Gastroesophageal sphincter (tissue), 4 donors: ENCODE measurements at regions not wholly inside any gene's neighbourhood (a gene's known extent, or its start where the extent isn't known, plus 50 kb on each side); places are given as distances from the start of the nearest gene placed in this dataset.
A peak's percentile ranks its signal among the peaks of the same experiment; 100 is the strongest.

Source experiments
- ATAC-seq: fragments of 150-250 bp; one replicate; pipeline ENCODE4 v1.9.1; 2016; ENCODE audit warnings: mild to moderate bottlenecking, moderate library complexity
- H3K27ac ChIP-seq, 4 donors: fragments of 200-600 bp; sonication (generic) in 3 of 4; 1 replicate in 3 of 4; 2 replicates in 1 of 4; pipeline ENCODE4 v1.5.1; 2016 to 2019
- H3K27me3 ChIP-seq: fragments of 200-600 bp; sonication (generic); one replicate; pipeline ENCODE4 v1.5.1; 2019
- H3K36me3 ChIP-seq, 2 donors: fragments of 200-600 bp; sonication (generic); one replicate each; pipeline ENCODE4 v1.5.1; 2019; ENCODE audit warnings: control low read depth in 1 of 2
- H3K4me1 ChIP-seq, 3 donors: fragments of 200-600 bp; sonication (generic); 1 replicate in 2 of 3; 2 replicates in 1 of 3; pipeline ENCODE4 v1.5.1; 2016 to 2019; ENCODE audit warnings: control low read depth in 2 of 3
- H3K4me3 ChIP-seq, 2 donors: fragments of 200-600 bp; sonication (generic); one replicate each; pipeline ENCODE4 v1.5.1; 2019; ENCODE audit warnings: mild to moderate bottlenecking in 1 of 2, moderate library complexity in 1 of 2
- H3K9me3 ChIP-seq, 3 donors: fragments of 200-600 bp; sonication (generic); one replicate each; pipeline ENCODE4 v1.5.1; 2017 to 2019; ENCODE audit warnings: control low read depth in 2 of 3
- CTCF ChIP-seq, 4 experiments: fragments of 200-600 bp in 2 of 4; fragments of 450-650 bp in 2 of 4; sonication (generic) in 1 of 4; IDR thresholded peaks; one replicate each; pipeline ENCODE4 v1.5.1; 2017 to 2019; ENCODE audit warnings: antibody characterized with exemption in 4 of 4, mild to moderate bottlenecking in 2 of 4, moderate library complexity in 2 of 4
- EP300 ChIP-seq: sonication (generic); formaldehyde crosslinking; IDR thresholded peaks from one replicate; pipeline ENCODE4 v1.6.1; 2017; ENCODE audit warnings: antibody characterized with exemption, mild to moderate bottlenecking
- POLR2A ChIP-seq, 2 donors: fragments of 450-650 bp; IDR thresholded peaks; one replicate each; pipeline ENCODE4 v1.6.1; 2017; ENCODE audit warnings: antibody characterized with exemption in 2 of 2, mild to moderate bottlenecking in 2 of 2, moderate library complexity in 1 of 2
- POLR2AphosphoS5 ChIP-seq: sonication (generic); formaldehyde crosslinking; IDR thresholded peaks from one replicate; pipeline ENCODE4 v1.6.1; 2017; ENCODE audit warnings: antibody characterized with exemption
- WGBS, 2 donors: methylation state at CpG; one replicate each; pipeline ENCODE4 v1.1.5; 2018; ENCODE audit warnings: low coverage in 1 of 2; 5-methylcytosine and 5-hydroxymethylcytosine counted together

- H3K9me3 ChIP-seq = peaks cover 0 to 7% (median 0%) of the 10 kb centered on the region in 3 donors
- no peaks in the 10 kb centered on the region for H3K36me3 ChIP-seq
- TF ChIP-seq EP300 = no peak
- no peak for TF ChIP-seq POLR2AphosphoS5
- TF ChIP-seq CTCF (IDR thresholded peaks at IDR 0.05) = no peak
- TF ChIP-seq POLR2A (IDR thresholded peaks at IDR 0.05) = no peak
- no peaks in the 10 kb centered on the region for H3K4me1 ChIP-seq
- 82 to 93% methylated on average over 4 to 6 of the region's 6 CpGs for WGBS, 2 donors
- H3K4me3 ChIP-seq = no peak overlapping the region
- no peak for ATAC-seq
- no peak overlapping the region for H3K27ac ChIP-seq
- H3K27me3 ChIP-seq = no peaks in the 10 kb centered on the region
Measured at GRCh38 chr6:87840324-87840723, 138.3 kb upstream of the AKIRIN2 start.

GRCh38 chr6:87837876-87838275 lies 135.8 kb upstream of the AKIRIN2 start:
- Histone ChIP-seq H3K27me3 (no peaks in the 10 kb centered on the region), H3K36me3 (no peaks in the 10 kb centered on the region), H3K27ac (no peak overlapping the region), H3K4me1 (no peaks in the 10 kb centered on the region), H3K9me3 (peaks cover 0 to 7% (median 0%) of the 10 kb centered on the region in 3 donors), H3K4me3 (no peak overlapping the region)
- no peak for TF ChIP-seq POLR2AphosphoS5
- no peak for TF ChIP-seq CTCF (IDR thresholded peaks at IDR 0.05)
- TF ChIP-seq POLR2A (IDR thresholded peaks at IDR 0.05) = no peak
- no peak for TF ChIP-seq EP300
- WGBS, 2 donors = 50 to 83% methylated on average over 1 to 2 of the region's 2 CpGs
- ATAC-seq = no peak

- peaks cover 0 to 3% (median 0%) of the 10 kb centered on the region in 3 donors for H3K4me1 ChIP-seq
- peaks cover 0 to 7% (median 0%) of the 10 kb centered on the region in 3 donors for H3K9me3 ChIP-seq
- WGBS, 2 donors = 84 to 100% methylated on average over 1 to 3 of the region's 3 CpGs
- H3K27ac ChIP-seq = no peak overlapping the region
- H3K27me3 ChIP-seq = no peaks in the 10 kb centered on the region
- no peak for TF ChIP-seq CTCF (IDR thresholded peaks at IDR 0.05)
- TF ChIP-seq EP300 = no peak
- no peak for TF ChIP-seq POLR2A (IDR thresholded peaks at IDR 0.05)
- TF ChIP-seq POLR2AphosphoS5 = no peak
- H3K4me3 ChIP-seq = no peak overlapping the region
- no peak for ATAC-seq
- no peaks in the 10 kb centered on the region for H3K36me3 ChIP-seq
Measured at GRCh38 chr6:87837444-87837843, 135.4 kb upstream of the AKIRIN2 start.

- no peak for TF ChIP-seq POLR2A (IDR thresholded peaks at IDR 0.05)
- TF ChIP-seq EP300 = no peak
- TF ChIP-seq POLR2AphosphoS5 = no peak
- peak; percentile 19 to 60 (median 28) for TF ChIP-seq CTCF (IDR thresholded peaks at IDR 0.05)
- peak; percentile 39 for ATAC-seq
Measured at GRCh38 chr6:87832025-87832825, 130.2 kb upstream of the AKIRIN2 start.

GRCh38 chr6:87830907-87831306 lies 128.9 kb upstream of the AKIRIN2 start:
- Histone ChIP-seq H3K27me3 (no peaks in the 10 kb centered on the region), H3K4me3 (no peak overlapping the region), H3K9me3 (no peaks in the 10 kb centered on the region), H3K4me1 (peaks cover 0 to 5% (median 0%) of the 10 kb centered on the region in 3 donors), H3K27ac (no peak overlapping the region), H3K36me3 (no peaks in the 10 kb centered on the region)
- no peak for ATAC-seq
- TF ChIP-seq CTCF (IDR thresholded peaks at IDR 0.05) (no peak), EP300 (no peak), POLR2AphosphoS5 (no peak), POLR2A (IDR thresholded peaks at IDR 0.05) (no peak)
- WGBS, 2 donors = 79 to 85% methylated on average over 4 of the region's 4 CpGs

More at GRCh38 chr6:87832025-87832825, 130.2 kb upstream of the AKIRIN2 start:
- peak overlapping the region; percentile 47 to 62 for H3K4me3 ChIP-seq
- 3 to 4% methylated on average over 6 of the region's 6 CpGs for WGBS, 2 donors
- peaks cover 0 to 5% (median 0%) of the 10 kb centered on the region in 3 donors for H3K4me1 ChIP-seq
- no peaks in the 10 kb centered on the region for H3K27me3 ChIP-seq
- H3K36me3 ChIP-seq = no peaks in the 10 kb centered on the region
- H3K27ac ChIP-seq = peak overlapping the region in 2 of 4 donors; percentile 11 to 12
- H3K9me3 ChIP-seq = no peaks in the 10 kb centered on the region
